ENCODE measurements at regions not wholly inside any gene's neighbourhood (a gene's known extent, or its start where the extent isn't known, plus 50 kb on each side); places are given as distances from the start of the nearest gene placed in this dataset.

DNA sequence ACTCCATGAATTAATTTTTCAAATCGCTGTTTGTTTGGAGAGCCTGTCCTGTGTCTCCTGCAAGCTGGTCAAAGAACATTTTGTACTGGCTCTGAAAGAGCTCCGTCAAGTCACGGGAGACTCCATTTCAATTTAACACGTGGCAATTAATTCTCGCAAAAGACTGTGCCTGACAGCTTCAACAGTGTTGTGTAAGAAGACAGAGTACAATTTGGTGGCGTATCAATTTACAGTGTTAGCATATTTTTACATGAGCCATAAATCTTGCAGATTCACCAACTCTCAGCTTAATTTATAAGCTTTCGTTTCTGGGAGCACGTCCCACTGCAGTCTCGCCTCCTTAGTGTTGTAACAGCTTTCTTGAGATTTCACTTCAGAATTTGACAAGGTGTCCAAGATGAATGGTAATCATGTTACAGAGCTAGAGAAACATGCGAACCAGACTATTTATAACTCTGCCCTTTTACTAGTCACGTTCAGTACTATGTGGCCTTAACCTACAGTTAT is 70.8 kb downstream of the RWDD4 start:
- intact Hi-C loops (cut with DNase I, micrococcal nuclease): no loop called here
- CTCF ChIA-PET: interaction anchor here (0.7 kb wide), 1 partner anchor 10 kb away, joined by 3 read pairs; no protein-coding TSS in a partner anchor
- ATAC-seq (ENCODE audit: poor library complexity): no peak

DNA sequence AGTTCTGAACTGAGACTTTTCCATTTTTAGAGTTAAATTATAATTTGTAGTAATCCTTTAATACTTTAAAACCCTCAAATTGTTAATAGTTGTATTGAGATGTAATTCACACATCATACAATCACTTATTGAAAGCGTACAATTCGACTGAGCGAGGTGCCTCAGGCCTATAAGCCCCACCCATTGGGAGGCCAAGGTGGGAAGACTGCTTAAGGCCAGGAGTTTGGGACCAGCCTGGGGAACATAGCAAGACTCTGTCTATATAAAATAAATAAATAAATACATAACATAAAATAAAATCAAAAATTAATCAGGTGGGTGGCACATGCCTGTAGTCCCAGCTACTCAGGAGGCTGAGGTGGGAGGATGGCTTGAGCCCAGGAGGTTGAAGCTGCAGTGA is 70.3 kb downstream of the RWDD4 start:
- Histone ChIP-seq H3K9me3 (ENCODE audit: control insufficient read depth in 1 of 2, insufficient read depth in 1 of 2, low read length in 2 of 2) (no peaks in the 10 kb centered on the region), H3K27me3 (ENCODE audit: control insufficient read depth in 1 of 2, insufficient read depth in 2 of 2, low read length in 2 of 2) (no peaks in the 10 kb centered on the region), H3K36me3 (ENCODE audit: insufficient read depth, low read length) (no peaks in the 10 kb centered on the region), H3K4me3 (ENCODE audit: low read length) (no peak overlapping the region), H3K27ac (ENCODE audit: low read depth in 1 of 2, low read length in 2 of 2) (no peak overlapping the region), H3K4me1 (ENCODE audit: insufficient read depth, low read length) (no peaks in the 10 kb centered on the region)
- ATAC-seq (ENCODE audit: poor library complexity): no peak
- CTCF ChIA-PET: no interaction called here
- POLR2A ChIA-PET: no interaction called here
- Mint-ChIP-seq H3K4me3 (no peak overlapping the region), H3K27me3 (peaks cover 4% of the 10 kb centered on the region), H3K27ac (no peak overlapping the region), H3K9me3 (no peaks in the 10 kb centered on the region), H3K4me1 (ENCODE audit: low read depth) (no peaks in the 10 kb centered on the region), H3K36me3 (ENCODE audit: low read depth) (no peaks in the 10 kb centered on the region)
- TF ChIP-seq, protein P1, sequence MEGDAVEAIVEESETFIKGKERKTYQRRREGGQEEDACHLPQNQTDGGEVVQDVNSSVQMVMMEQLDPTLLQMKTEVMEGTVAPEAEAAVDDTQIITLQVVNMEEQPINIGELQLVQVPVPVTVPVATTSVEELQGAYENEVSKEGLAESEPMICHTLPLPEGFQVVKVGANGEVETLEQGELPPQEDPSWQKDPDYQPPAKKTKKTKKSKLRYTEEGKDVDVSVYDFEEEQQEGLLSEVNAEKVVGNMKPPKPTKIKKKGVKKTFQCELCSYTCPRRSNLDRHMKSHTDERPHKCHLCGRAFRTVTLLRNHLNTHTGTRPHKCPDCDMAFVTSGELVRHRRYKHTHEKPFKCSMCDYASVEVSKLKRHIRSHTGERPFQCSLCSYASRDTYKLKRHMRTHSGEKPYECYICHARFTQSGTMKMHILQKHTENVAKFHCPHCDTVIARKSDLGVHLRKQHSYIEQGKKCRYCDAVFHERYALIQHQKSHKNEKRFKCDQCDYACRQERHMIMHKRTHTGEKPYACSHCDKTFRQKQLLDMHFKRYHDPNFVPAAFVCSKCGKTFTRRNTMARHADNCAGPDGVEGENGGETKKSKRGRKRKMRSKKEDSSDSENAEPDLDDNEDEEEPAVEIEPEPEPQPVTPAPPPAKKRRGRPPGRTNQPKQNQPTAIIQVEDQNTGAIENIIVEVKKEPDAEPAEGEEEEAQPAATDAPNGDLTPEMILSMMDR (IDR thresholded peaks at IDR 0.05): no peak
- DNase-seq: no peak
- intact Hi-C loops (cut with DNase I, micrococcal nuclease): no loop called here

More for the DNA sequence above, 70.8 kb downstream of the RWDD4 start:
- H3K9me3 ChIP-seq (ENCODE audit: control insufficient read depth in 1 of 2, insufficient read depth in 1 of 2, low read length in 2 of 2): no peaks in the 10 kb centered on the region
- no peaks in the 10 kb centered on the region for H3K4me1 Mint-ChIP-seq (ENCODE audit: low read depth)
- no peak overlapping the region for H3K27ac Mint-ChIP-seq
- DNase-seq: no peak
- H3K4me3 Mint-ChIP-seq: no peak overlapping the region
- no peaks in the 10 kb centered on the region for H3K4me1 ChIP-seq (ENCODE audit: insufficient read depth, low read length)
- POLR2A ChIA-PET: no interaction called here
- H3K36me3 Mint-ChIP-seq (ENCODE audit: low read depth): no peaks in the 10 kb centered on the region
- no peaks in the 10 kb centered on the region for H3K27me3 ChIP-seq (ENCODE audit: control insufficient read depth in 1 of 2, insufficient read depth in 2 of 2, low read length in 2 of 2)
- no peaks in the 10 kb centered on the region for H3K9me3 Mint-ChIP-seq
- no peak overlapping the region for H3K4me3 ChIP-seq (ENCODE audit: low read length)
- peaks cover 4% of the 10 kb centered on the region for H3K27me3 Mint-ChIP-seq
- TF ChIP-seq, protein P1 (IDR thresholded peaks at IDR 0.05): no peak
- no peaks in the 10 kb centered on the region for H3K36me3 ChIP-seq (ENCODE audit: insufficient read depth, low read length)
- no peak overlapping the region for H3K27ac ChIP-seq (ENCODE audit: low read depth in 1 of 2, low read length in 2 of 2)

DNA sequence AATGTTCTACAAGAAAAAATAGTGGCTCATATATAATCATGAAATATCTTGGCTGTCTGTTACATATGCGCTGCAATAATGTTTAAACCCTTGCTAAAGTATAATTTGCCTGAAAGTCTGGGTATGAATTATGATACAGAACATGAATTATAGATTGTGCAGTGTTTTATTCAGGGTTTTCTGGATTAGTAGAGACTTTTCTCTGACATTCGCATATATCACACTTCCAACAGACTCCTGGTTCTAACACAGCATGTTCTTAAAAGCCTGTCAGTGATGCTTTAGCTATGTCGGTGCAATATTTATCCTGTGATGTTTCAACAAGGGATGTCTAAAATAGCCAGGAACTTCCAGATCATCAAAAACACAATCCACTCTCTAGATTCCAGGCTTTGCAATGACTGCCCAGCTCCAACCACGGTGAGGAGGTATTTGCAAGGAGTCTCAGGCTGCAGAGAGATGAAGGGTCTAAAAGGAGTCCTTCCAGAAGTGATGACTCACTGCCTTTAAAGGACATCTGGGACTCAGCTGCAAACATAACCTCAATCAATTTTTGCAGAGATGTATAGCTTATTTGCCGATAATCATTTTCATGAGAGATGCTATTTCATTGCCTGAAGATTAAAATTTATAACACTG is 69.4 kb downstream of the RWDD4 start:
- Mint-ChIP-seq H3K36me3 (ENCODE audit: low read depth) (no peaks in the 10 kb centered on the region), H3K27me3 (peaks cover 4% of the 10 kb centered on the region), H3K4me1 (ENCODE audit: low read depth) (no peaks in the 10 kb centered on the region), H3K4me3 (no peak overlapping the region), H3K9me3 (no peaks in the 10 kb centered on the region), H3K27ac (no peak overlapping the region)
- Histone ChIP-seq H3K36me3 (ENCODE audit: insufficient read depth, low read length) (no peaks in the 10 kb centered on the region), H3K9me3 (ENCODE audit: control insufficient read depth in 1 of 2, insufficient read depth in 1 of 2, low read length in 2 of 2) (no peaks in the 10 kb centered on the region), H3K27me3 (ENCODE audit: control insufficient read depth in 1 of 2, insufficient read depth in 2 of 2, low read length in 2 of 2) (no peaks in the 10 kb centered on the region), H3K4me1 (ENCODE audit: insufficient read depth, low read length) (no peaks in the 10 kb centered on the region), H3K27ac (ENCODE audit: low read depth in 1 of 2, low read length in 2 of 2) (no peak overlapping the region), H3K4me3 (ENCODE audit: low read length) (no peak overlapping the region)
- DNase-seq (no peak), ATAC-seq (ENCODE audit: poor library complexity) (no peak)
- intact Hi-C loops (cut with DNase I, micrococcal nuclease): no loop called here
- CTCF ChIA-PET: no interaction called here
- TF ChIP-seq, protein P1 (IDR thresholded peaks at IDR 0.05): no peak
- POLR2A ChIA-PET: no interaction called here
